CD14-positive monocyte (primary cell): ENCODE measurements at regions not wholly inside any gene's neighbourhood (a gene's known extent, or its start where the extent isn't known, plus 50 kb on each side); places are given as distances from the start of the nearest gene placed in this dataset.

Source experiments
- DNase-seq, 3 donors: peaks; one replicate each; pipeline ENCODE4 v3.0.0-alpha.2; 2011 to 2022
- H2AFZ ChIP-seq: 2 replicates; pipeline ENCODE4 v1.6.0; 2012; ENCODE audit warnings: mild to moderate bottlenecking, low read depth, low read length, inconsistent platforms; ENCODE audit not compliant: insufficient read depth, poor library complexity, severe bottlenecking
- H3K27ac ChIP-seq, 2 donors: 1 replicate in 1 of 2; 2 replicates in 1 of 2; pipeline ENCODE4 v1.5.1; 2012 to 2013; ENCODE audit warnings: low read length in 2 of 2, control low read depth in 1 of 2, inconsistent platforms in 1 of 2, low read depth in 1 of 2, mild to moderate bottlenecking in 1 of 2
- H3K27me3 ChIP-seq, 2 donors: one replicate each; pipeline versions ENCODE4 v1.6.0 to v1.6.1; 2011 to 2013; ENCODE audit warnings: low read length in 2 of 2; ENCODE audit not compliant: control insufficient read depth in 2 of 2, insufficient read depth in 2 of 2
- H3K36me3 ChIP-seq, 2 donors: replicated peaks in 1 of 2; 1 replicate in 1 of 2; 2 replicates in 1 of 2; pipeline versions ENCODE4 v1.5.1 to v1.6.1; 2012 to 2013; ENCODE audit warnings: low read length in 2 of 2, control low read depth in 1 of 2, inconsistent platforms in 1 of 2, mild to moderate bottlenecking in 1 of 2; ENCODE audit not compliant: insufficient read depth in 2 of 2, control insufficient read depth in 1 of 2
- H3K4me1 ChIP-seq, 2 donors: 1 replicate in 1 of 2; 2 replicates in 1 of 2; pipeline versions ENCODE4 v1.5.1 to v1.6.1; 2012 to 2013; ENCODE audit warnings: low read length in 2 of 2, control low read depth in 1 of 2, inconsistent platforms in 1 of 2, mild to moderate bottlenecking in 1 of 2, moderate library complexity in 1 of 2; ENCODE audit not compliant: insufficient read depth in 2 of 2, control insufficient read depth in 1 of 2
- H3K4me2 ChIP-seq: replicated peaks from 2 replicates; pipeline ENCODE3; 2012; ENCODE audit warnings: low read length, moderate library complexity, mild to moderate bottlenecking; ENCODE audit not compliant: poor library complexity, severe bottlenecking; ENCODE audit errors: extremely low read depth
- H3K4me3 ChIP-seq, 3 experiments: fragments of 200-600 bp in 1 of 3; sonication (generic) in 1 of 3; replicated peaks in 1 of 3; 1 replicate in 2 of 3; 2 replicates in 1 of 3; pipeline ENCODE4 v1.5.1; 2011 to 2013; ENCODE audit warnings: low read length in 3 of 3, mild to moderate bottlenecking in 3 of 3, control low read depth in 2 of 3, low read depth in 2 of 3, inconsistent platforms in 1 of 3, moderate library complexity in 1 of 3
- H3K79me2 ChIP-seq: 2 replicates; pipeline ENCODE4 v1.6.0; 2012; ENCODE audit warnings: mild to moderate bottlenecking, control low read depth, inconsistent platforms, low read length, moderate library complexity; ENCODE audit not compliant: insufficient read depth
- H3K9ac ChIP-seq: 2 replicates; pipeline ENCODE4 v1.6.0; 2017; ENCODE audit warnings: low read length, mild to moderate bottlenecking; ENCODE audit not compliant: insufficient read depth, poor library complexity, severe bottlenecking
- H3K9me3 ChIP-seq, 2 donors: replicated peaks in 1 of 2; 1 replicate in 1 of 2; 2 replicates in 1 of 2; pipeline versions ENCODE4 v1.5.1 to v1.6.1; 2012 to 2013; ENCODE audit warnings: low read length in 2 of 2, control low read depth in 1 of 2; ENCODE audit not compliant: control insufficient read depth in 1 of 2, insufficient read depth in 1 of 2
- H4K20me1 ChIP-seq: 2 replicates; pipeline ENCODE4 v1.6.0; 2012; ENCODE audit warnings: mild to moderate bottlenecking, low read length, control low read depth, moderate library complexity; ENCODE audit not compliant: insufficient read depth
- H3K27ac Mint-ChIP-seq, 7 donors: one replicate each; pipeline ENCODE4 v1.8.0; 2020; ENCODE audit warnings: mild to moderate bottlenecking in 7 of 7, mixed read lengths in 7 of 7, moderate library complexity in 6 of 7, inconsistent platforms in 2 of 7
- H3K27me3 Mint-ChIP-seq, 3 donors: one replicate each; pipeline ENCODE4 v1.8.0; 2021 to 2022; ENCODE audit warnings: low read depth in 3 of 3, mild to moderate bottlenecking in 3 of 3, mixed read lengths in 3 of 3, moderate library complexity in 3 of 3, inconsistent platforms in 1 of 3
- H3K36me3 Mint-ChIP-seq, 2 donors: one replicate each; pipeline ENCODE4 v1.8.0; 2020; ENCODE audit warnings: mixed read lengths in 2 of 2, inconsistent platforms in 1 of 2, mild to moderate bottlenecking in 1 of 2
- H3K4me1 Mint-ChIP-seq: one replicate; pipeline ENCODE4 v1.8.0; 2020; ENCODE audit warnings: mild to moderate bottlenecking, mixed read lengths
- H3K4me3 Mint-ChIP-seq, 2 donors: one replicate each; pipeline ENCODE4 v1.8.0; 2020; ENCODE audit warnings: mild to moderate bottlenecking in 2 of 2, mixed read lengths in 2 of 2, moderate library complexity in 1 of 2
- H3K9me3 Mint-ChIP-seq, 7 donors: one replicate each; pipeline ENCODE4 v1.8.0; 2020 to 2022; ENCODE audit warnings: mixed read lengths in 7 of 7, mild to moderate bottlenecking in 6 of 7, moderate library complexity in 6 of 7, inconsistent platforms in 2 of 7
- CTCF ChIP-seq: fragments of 200-600 bp; IDR thresholded peaks from one replicate; pipeline ENCODE4 v1.8.0; 2022; ENCODE audit warnings: antibody characterized with exemption, mild to moderate bottlenecking
- WGBS: methylation state at CpG from one replicate; pipeline ENCODE4 v1.1.5; 2013; ENCODE audit warnings: missing lambda C conversion rate; ENCODE audit not compliant: insufficient coverage; 5-methylcytosine and 5-hydroxymethylcytosine counted together
- intact Hi-C, 2 donors: fragments of 100-400 bp; cut with micrococcal nuclease; formaldehyde crosslinking; loops; one replicate each; pipeline versions ENCODE4 v1.15.0 to v1.15.1; 2023

DNA sequence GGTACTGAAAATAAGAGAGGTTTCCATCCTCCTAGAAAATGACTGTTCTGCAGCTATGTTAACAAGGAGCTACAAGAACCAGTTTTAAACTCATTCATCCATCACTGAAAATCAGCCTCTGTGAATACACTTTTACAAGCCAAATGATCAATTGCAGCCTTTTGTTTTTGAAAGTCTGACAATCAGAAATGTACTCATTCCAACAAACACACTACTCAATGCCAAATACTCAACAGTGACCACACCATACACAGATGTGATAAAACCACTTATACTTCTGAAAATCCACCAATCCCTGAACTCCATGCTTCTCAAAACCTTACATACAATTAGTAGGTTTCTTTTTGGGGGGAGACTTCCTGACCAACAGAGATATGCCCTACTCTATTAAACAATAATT is 663.9 kb upstream of the CHAC2 start:
- no peaks in the 10 kb centered on the region for H3K36me3 ChIP-seq
- intact Hi-C loops: no loop called here
- Mint-ChIP-seq H3K27me3 (peaks cover 0 to 2% (median 0%) of the 10 kb centered on the region in 3 donors), H3K4me3 (no peak overlapping the region), H3K9me3 (peaks cover 0 to 4% (median 0%) of the 10 kb centered on the region in 7 donors), H3K36me3 (no peaks in the 10 kb centered on the region), H3K4me1 (no peaks in the 10 kb centered on the region), H3K27ac (no peak overlapping the region)
- H4K20me1 ChIP-seq: no peaks in the 10 kb centered on the region
- no peaks in the 10 kb centered on the region for H3K27me3 ChIP-seq
- no peaks in the 10 kb centered on the region for H3K79me2 ChIP-seq
- H3K9ac ChIP-seq: no peak overlapping the region
- H3K9me3 ChIP-seq: no peaks in the 10 kb centered on the region
- H2AFZ ChIP-seq: no peak overlapping the region
- H3K4me3 ChIP-seq: no peak overlapping the region
- no peak overlapping the region for H3K4me2 ChIP-seq
- DNase-seq: no peak
- H3K4me1 ChIP-seq: no peaks in the 10 kb centered on the region
- TF ChIP-seq CTCF: no peak
- no peak overlapping the region for H3K27ac ChIP-seq

DNA sequence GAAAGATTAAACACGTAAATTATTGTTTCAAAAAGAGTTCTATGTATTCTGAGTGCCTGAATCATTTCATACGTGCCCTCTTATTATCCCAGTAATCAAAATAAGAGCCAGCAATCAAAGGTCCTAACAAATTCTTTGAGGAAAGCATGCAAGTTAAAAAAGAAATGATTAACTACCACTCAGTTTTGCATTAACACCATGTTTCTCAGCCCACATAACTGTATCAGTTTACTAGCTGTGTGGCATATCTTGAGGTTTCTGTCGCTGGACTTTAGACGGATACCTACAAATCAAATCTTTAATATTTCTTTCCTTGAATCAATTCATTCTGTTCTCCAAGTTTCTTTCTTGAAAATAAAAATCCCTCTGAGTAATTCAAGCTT is 668.9 kb upstream of the CHAC2 start:
- no peaks in the 10 kb centered on the region for H3K27me3 ChIP-seq
- WGBS: no CpG with 5 or more reads among the region's 4 CpGs
- H3K4me2 ChIP-seq: no peak overlapping the region
- H3K4me1 ChIP-seq: no peaks in the 10 kb centered on the region
- H3K27ac ChIP-seq: no peak overlapping the region
- DNase-seq: no peak
- Mint-ChIP-seq H3K9me3 (no peaks in the 10 kb centered on the region), H3K36me3 (no peaks in the 10 kb centered on the region), H3K27me3 (peaks cover 0 to 1% (median 0%) of the 10 kb centered on the region in 3 donors), H3K4me1 (no peaks in the 10 kb centered on the region), H3K4me3 (no peak overlapping the region), H3K27ac (no peak overlapping the region)
- no peaks in the 10 kb centered on the region for H3K9me3 ChIP-seq
- no peak overlapping the region for H3K9ac ChIP-seq
- no peaks in the 10 kb centered on the region for H4K20me1 ChIP-seq
- H3K4me3 ChIP-seq: no peak overlapping the region
- TF ChIP-seq CTCF: no peak
- H2AFZ ChIP-seq: no peak overlapping the region
- H3K36me3 ChIP-seq: no peaks in the 10 kb centered on the region
- intact Hi-C loops: no loop called here
- H3K79me2 ChIP-seq: no peaks in the 10 kb centered on the region
